ENCODE measurements at regions not wholly inside any gene's neighbourhood (a gene's known extent, or its start where the extent isn't known, plus 50 kb on each side); places are given as distances from the start of the nearest gene placed in this dataset.

GRCh38 chr10:118409295-118409694, 67.2 kb upstream of the FAM204A start (continued):
- TF ChIP-seq MYBL2 (IDR thresholded peaks at IDR 0.05; ENCODE audit: low read depth) (no peak), MYBL2 (CRISPR knock-in tag; IDR thresholded peaks at IDR 0.05; ENCODE audit: borderline replicate concordance) (no peak), SNAPC5 (CRISPR knock-in tag; IDR thresholded peaks at IDR 0.05) (no peak), ZNF766 (CRISPR knock-in tag; conservative IDR thresholded peaks at IDR 0.05) (no peak), FOXA3 (CRISPR knock-in tag; conservative IDR thresholded peaks at IDR 0.05 in 1 of 2, IDR thresholded peaks at IDR 0.05 in 1 of 2) (no peak), PTTG1 (tag; IDR thresholded peaks at IDR 0.05; ENCODE audit: low read depth) (no peak), KAT7 (CRISPR knock-in tag; IDR thresholded peaks at IDR 0.05; ENCODE audit: borderline replicate concordance) (no peak), TCF7L2 (IDR thresholded peaks at IDR 0.05; ENCODE audit: low read depth, low read length) (no peak), E2F3 (CRISPR knock-in tag; IDR thresholded peaks at IDR 0.05) (no peak), PPARD (CRISPR knock-in tag; IDR thresholded peaks at IDR 0.05) (no peak), E2F8 (IDR thresholded peaks at IDR 0.05; ENCODE audit: low read depth, partially characterized antibody) (no peak), ZNF507 (tag; conservative IDR thresholded peaks at IDR 0.05) (no peak)

Data from K562 (cell line).